GM12878 (cell line): ENCODE measurements at regions not wholly inside any gene's neighbourhood (a gene's known extent, or its start where the extent isn't known, plus 50 kb on each side); places are given as distances from the start of the nearest gene placed in this dataset.

ENCODE experiments used
- CBFB ChIP-seq: IDR thresholded peaks from 2 replicates; pipeline ENCODE4 v1.6.1; 2016; ENCODE audit warnings: antibody characterized with exemption, low read depth
- KLF5 ChIP-seq: fragments of 450-650 bp; IDR thresholded peaks from 2 replicates; pipeline ENCODE4 v1.6.1; 2014; ENCODE audit warnings: mild to moderate bottlenecking; ENCODE audit not compliant: partially characterized antibody
- NRF1 ChIP-seq: conservative IDR thresholded peaks from 2 replicates; pipeline ENCODE4 v1.6.1; 2011; ENCODE audit warnings: mild to moderate bottlenecking, low read depth, low read length, improper control_type of control experiment
- POLR2AphosphoS2 ChIP-seq: IDR thresholded peaks from 2 replicates; pipeline ENCODE4 v1.6.1; 2011; ENCODE audit warnings: low read depth, mild to moderate bottlenecking, low read length, improper control_type of control experiment, moderate library complexity
- RUNX3 ChIP-seq: IDR thresholded peaks from 2 replicates; pipeline ENCODE4 v1.6.1; 2012; ENCODE audit warnings: low read length, inconsistent platforms
- SP1 ChIP-seq: IDR thresholded peaks from one replicate; pipeline ENCODE4 v1.6.1; 2011; ENCODE audit warnings: low read depth, low read length
- ZBTB33 ChIP-seq: fragments of 450-650 bp; IDR thresholded peaks from 2 replicates; pipeline ENCODE4 v1.6.1; 2017; ENCODE audit warnings: mild to moderate bottlenecking
- ZNF622 ChIP-seq: fragments of 450-650 bp; IDR thresholded peaks from 2 replicates; pipeline ENCODE4 v1.6.1; 2017; ENCODE audit warnings: mild to moderate bottlenecking, inconsistent platforms
- TF ChIP-seq, protein P1 (sequence below): fragments of 450-650 bp; formaldehyde crosslinking; IDR thresholded peaks from 2 replicates; pipeline ENCODE4 v1.5.0; 2022; ENCODE audit warnings: mild to moderate bottlenecking, missing genetic modification characterization
- TF ChIP-seq, protein P2 (sequence below): IDR thresholded peaks from 2 replicates; pipeline ENCODE4 v1.6.1; 2011; ENCODE audit warnings: mild to moderate bottlenecking, low read depth, low read length, moderate library complexity; ENCODE audit not compliant: insufficient replicate concordance

DNA sequence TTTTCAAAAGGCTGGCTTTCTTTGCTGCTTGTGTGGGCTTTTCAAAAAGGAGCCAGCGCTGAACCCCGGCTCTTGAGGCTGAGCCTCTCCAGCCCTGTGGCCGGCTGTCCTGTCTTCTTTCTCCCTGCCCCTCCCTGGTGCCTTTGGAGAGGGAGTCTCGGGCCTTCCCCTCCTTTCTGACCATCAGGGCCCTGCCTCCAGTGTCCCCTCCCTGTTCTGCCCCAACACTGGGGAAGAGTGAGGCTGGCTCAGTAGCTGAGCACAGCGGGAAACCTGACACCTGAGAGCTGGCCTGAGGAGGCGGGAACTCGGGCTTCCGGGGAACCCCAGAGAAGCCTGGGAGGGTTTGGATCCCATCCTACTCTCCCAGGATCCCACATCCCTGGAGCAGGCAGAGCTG, 232.1 kb downstream of the LOXHD1 start (continued):
- TF ChIP-seq, protein P1, sequence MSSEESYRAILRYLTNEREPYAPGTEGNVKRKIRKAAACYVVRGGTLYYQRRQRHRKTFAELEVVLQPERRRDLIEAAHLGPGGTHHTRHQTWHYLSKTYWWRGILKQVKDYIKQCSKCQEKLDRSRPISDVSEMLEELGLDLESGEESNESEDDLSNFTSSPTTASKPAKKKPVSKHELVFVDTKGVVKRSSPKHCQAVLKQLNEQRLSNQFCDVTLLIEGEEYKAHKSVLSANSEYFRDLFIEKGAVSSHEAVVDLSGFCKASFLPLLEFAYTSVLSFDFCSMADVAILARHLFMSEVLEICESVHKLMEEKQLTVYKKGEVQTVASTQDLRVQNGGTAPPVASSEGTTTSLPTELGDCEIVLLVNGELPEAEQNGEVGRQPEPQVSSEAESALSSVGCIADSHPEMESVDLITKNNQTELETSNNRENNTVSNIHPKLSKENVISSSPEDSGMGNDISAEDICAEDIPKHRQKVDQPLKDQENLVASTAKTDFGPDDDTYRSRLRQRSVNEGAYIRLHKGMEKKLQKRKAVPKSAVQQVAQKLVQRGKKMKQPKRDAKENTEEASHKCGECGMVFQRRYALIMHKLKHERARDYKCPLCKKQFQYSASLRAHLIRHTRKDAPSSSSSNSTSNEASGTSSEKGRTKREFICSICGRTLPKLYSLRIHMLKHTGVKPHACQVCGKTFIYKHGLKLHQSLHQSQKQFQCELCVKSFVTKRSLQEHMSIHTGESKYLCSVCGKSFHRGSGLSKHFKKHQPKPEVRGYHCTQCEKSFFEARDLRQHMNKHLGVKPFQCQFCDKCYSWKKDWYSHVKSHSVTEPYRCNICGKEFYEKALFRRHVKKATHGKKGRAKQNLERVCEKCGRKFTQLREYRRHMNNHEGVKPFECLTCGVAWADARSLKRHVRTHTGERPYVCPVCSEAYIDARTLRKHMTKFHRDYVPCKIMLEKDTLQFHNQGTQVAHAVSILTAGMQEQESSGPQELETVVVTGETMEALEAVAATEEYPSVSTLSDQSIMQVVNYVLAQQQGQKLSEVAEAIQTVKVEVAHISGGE (CRISPR knock-in tag): no peak
- TF ChIP-seq CBFB: no peak
- no peak for TF ChIP-seq RUNX3
- no peak for TF ChIP-seq ZBTB33
- no peak for TF ChIP-seq SP1
- TF ChIP-seq POLR2AphosphoS2: no peak
- no peak for TF ChIP-seq NRF1
- TF ChIP-seq KLF5: no peak
- TF ChIP-seq, protein P2, sequence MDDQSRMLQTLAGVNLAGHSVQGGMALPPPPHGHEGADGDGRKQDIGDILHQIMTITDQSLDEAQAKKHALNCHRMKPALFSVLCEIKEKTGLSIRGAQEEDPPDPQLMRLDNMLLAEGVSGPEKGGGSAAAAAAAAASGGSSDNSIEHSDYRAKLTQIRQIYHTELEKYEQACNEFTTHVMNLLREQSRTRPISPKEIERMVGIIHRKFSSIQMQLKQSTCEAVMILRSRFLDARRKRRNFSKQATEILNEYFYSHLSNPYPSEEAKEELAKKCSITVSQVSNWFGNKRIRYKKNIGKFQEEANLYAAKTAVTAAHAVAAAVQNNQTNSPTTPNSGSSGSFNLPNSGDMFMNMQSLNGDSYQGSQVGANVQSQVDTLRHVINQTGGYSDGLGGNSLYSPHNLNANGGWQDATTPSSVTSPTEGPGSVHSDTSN: no peak
- TF ChIP-seq ZNF622: no peak
- TF ChIP-seq, all 136 proteins: peak for 0
